ENCODE measurements at regions not wholly inside any gene's neighbourhood (a gene's known extent, or its start where the extent isn't known, plus 50 kb on each side); places are given as distances from the start of the nearest gene placed in this dataset.

DNA sequence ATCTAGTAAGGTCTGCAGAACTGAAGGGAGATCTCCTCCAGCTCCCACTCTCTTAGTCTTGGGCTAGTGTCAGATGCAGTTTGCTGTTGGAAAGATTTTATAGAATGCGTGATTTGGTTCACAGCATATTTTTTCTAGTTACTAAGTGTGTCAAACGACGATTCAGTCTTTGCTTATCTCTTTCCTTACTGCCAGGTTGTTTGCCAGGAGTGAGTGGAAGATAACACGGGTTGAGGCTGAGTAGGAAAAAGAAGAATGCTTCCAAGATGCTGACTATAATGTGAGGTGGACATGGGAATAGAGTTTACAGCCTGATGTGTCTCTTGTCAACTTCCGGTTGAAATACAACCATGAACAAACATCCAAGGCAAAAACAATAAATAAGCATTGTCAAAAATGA, 141.4 kb downstream of the GDAP2 start:
- H3K79me1 ChIP-seq (ENCODE audit: low read depth in 1 of 2, low read length in 2 of 2): no peaks in the 10 kb centered on the region
- no peak overlapping the region for H3K23ac ChIP-seq (ENCODE audit: low read depth, low read length)
- no CpG with 5 or more reads among the region's 5 CpGs for WGBS, 2 experiments (ENCODE audit: extremely low coverage in 2 of 2, insufficient read length in 1 of 2)
- H3K27ac ChIP-seq (ENCODE audit: insufficient read depth, low read length): no peak overlapping the region
- in situ Hi-C loops (cut with MboI; ENCODE audit: low sequenced_read_pairs): no loop called here
- POLR2A ChIA-PET (ENCODE audit: unreplicated experiment): interaction anchor here (0.7 kb wide), 1 partner anchor 372 kb away, joined by 3 read pairs; no protein-coding TSS in a partner anchor
- H2BK20ac ChIP-seq (ENCODE audit: low read depth, low read length): no peak overlapping the region
- TF ChIP-seq RCOR1 (IDR thresholded peaks at IDR 0.05; ENCODE audit: insufficient replicate concordance, low read length): no peak
- TF ChIP-seq RFX5 (IDR thresholded peaks at IDR 0.05; ENCODE audit: low read depth, low read length): no peak
- TF ChIP-seq SMC3 (IDR thresholded peaks at IDR 0.05; ENCODE audit: low read depth, low read length): no peak
- TF ChIP-seq CHD1 (IDR thresholded peaks at IDR 0.05; ENCODE audit: low read depth, low read length): no peak
- no peak for TF ChIP-seq NFE2L2 (IDR thresholded peaks at IDR 0.05; ENCODE audit: low read depth, low read length)
- TF ChIP-seq, protein P1, sequence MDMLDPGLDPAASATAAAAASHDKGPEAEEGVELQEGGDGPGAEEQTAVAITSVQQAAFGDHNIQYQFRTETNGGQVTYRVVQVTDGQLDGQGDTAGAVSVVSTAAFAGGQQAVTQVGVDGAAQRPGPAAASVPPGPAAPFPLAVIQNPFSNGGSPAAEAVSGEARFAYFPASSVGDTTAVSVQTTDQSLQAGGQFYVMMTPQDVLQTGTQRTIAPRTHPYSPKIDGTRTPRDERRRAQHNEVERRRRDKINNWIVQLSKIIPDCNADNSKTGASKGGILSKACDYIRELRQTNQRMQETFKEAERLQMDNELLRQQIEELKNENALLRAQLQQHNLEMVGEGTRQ (IDR thresholded peaks at IDR 0.05; ENCODE audit: low read depth, low read length): no peak
- TF ChIP-seq RAD21 (IDR thresholded peaks at IDR 0.05; ENCODE audit: low read length): no peak
- TF ChIP-seq CEBPB (IDR thresholded peaks at IDR 0.05; ENCODE audit: low read depth, low read length): no peak
- no peak for TF ChIP-seq POLR2A (IDR thresholded peaks at IDR 0.05; ENCODE audit: low read depth, low read length)
- no peak for TF ChIP-seq FOS (IDR thresholded peaks at IDR 0.05; ENCODE audit: low read depth, low read length)
- TF ChIP-seq MAFK (IDR thresholded peaks at IDR 0.05; ENCODE audit: low read depth, low read length): no peak
- TF ChIP-seq, protein P2, sequence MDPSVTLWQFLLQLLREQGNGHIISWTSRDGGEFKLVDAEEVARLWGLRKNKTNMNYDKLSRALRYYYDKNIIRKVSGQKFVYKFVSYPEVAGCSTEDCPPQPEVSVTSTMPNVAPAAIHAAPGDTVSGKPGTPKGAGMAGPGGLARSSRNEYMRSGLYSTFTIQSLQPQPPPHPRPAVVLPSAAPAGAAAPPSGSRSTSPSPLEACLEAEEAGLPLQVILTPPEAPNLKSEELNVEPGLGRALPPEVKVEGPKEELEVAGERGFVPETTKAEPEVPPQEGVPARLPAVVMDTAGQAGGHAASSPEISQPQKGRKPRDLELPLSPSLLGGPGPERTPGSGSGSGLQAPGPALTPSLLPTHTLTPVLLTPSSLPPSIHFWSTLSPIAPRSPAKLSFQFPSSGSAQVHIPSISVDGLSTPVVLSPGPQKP (IDR thresholded peaks at IDR 0.05; ENCODE audit: borderline replicate concordance, low read depth, low read length): no peak
- no peak for TF ChIP-seq MXI1 (IDR thresholded peaks at IDR 0.05; ENCODE audit: borderline replicate concordance, low read depth, low read length)
- TF ChIP-seq, protein P3, sequence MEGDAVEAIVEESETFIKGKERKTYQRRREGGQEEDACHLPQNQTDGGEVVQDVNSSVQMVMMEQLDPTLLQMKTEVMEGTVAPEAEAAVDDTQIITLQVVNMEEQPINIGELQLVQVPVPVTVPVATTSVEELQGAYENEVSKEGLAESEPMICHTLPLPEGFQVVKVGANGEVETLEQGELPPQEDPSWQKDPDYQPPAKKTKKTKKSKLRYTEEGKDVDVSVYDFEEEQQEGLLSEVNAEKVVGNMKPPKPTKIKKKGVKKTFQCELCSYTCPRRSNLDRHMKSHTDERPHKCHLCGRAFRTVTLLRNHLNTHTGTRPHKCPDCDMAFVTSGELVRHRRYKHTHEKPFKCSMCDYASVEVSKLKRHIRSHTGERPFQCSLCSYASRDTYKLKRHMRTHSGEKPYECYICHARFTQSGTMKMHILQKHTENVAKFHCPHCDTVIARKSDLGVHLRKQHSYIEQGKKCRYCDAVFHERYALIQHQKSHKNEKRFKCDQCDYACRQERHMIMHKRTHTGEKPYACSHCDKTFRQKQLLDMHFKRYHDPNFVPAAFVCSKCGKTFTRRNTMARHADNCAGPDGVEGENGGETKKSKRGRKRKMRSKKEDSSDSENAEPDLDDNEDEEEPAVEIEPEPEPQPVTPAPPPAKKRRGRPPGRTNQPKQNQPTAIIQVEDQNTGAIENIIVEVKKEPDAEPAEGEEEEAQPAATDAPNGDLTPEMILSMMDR (conservative IDR thresholded peaks at IDR 0.05; ENCODE audit: low read depth, low read length): no peak
- TF ChIP-seq BHLHE40 (IDR thresholded peaks at IDR 0.05; ENCODE audit: low read depth, low read length): no peak
- no peak for TF ChIP-seq MAZ (IDR thresholded peaks at IDR 0.05; ENCODE audit: borderline replicate concordance, low read depth, low read length)
- no peak for ATAC-seq (ENCODE audit: low read depth)
- H3K56ac ChIP-seq (ENCODE audit: extremely low read depth, insufficient read depth, low read length): no peak overlapping the region
- H2BK120ac ChIP-seq (ENCODE audit: low read depth, low read length): 0 out of 2 replicates have a peak overlapping the region, but pooled peaks have one; percentile 27
- CTCF ChIA-PET: interaction anchor here (0.6 kb wide), 1 partner anchor 18 kb away, joined by 3 read pairs; no protein-coding TSS in a partner anchor
- H2AK5ac ChIP-seq (ENCODE audit: low read depth, low read length): no peak overlapping the region
- no peak overlapping the region for H2AFZ ChIP-seq (replicated peaks; ENCODE audit: low read length, poor library complexity)
- intact Hi-C loops (cut with micrococcal nuclease): no loop called here
- H3K14ac ChIP-seq (replicated peaks; ENCODE audit: low read depth, low read length): no peak overlapping the region
- H3K18ac ChIP-seq (ENCODE audit: low read depth, low read length): no peak overlapping the region; the same call in 1 of the 2 replicates
- no peaks in the 10 kb centered on the region for H3K27me3 ChIP-seq (ENCODE audit: control insufficient read depth, insufficient read depth, low read length)
- H3K36me3 ChIP-seq (ENCODE audit: control insufficient read depth, insufficient read depth, low read length): no peaks in the 10 kb centered on the region
- no peak overlapping the region for H4K8ac ChIP-seq (ENCODE audit: low read depth in 2 of 2, low read length in 2 of 2)
- H2AK9ac ChIP-seq (replicated peaks; ENCODE audit: low read depth, low read length, poor library complexity): no peak overlapping the region
- H4K20me1 ChIP-seq (ENCODE audit: insufficient read depth, low read length): no peaks in the 10 kb centered on the region
- dilution Hi-C loops (cut with HindIII; ENCODE audit: low sequenced_read_pairs, unreplicated experiment): no loop called here
- H4K5ac ChIP-seq (ENCODE audit: low read depth, low read length): no peak overlapping the region
- no peak overlapping the region for H2BK15ac ChIP-seq (ENCODE audit: low read depth, low read length)
- H3K9me1 ChIP-seq (ENCODE audit: insufficient read depth, low read length): no peaks in the 10 kb centered on the region
- no peak overlapping the region for H3K4ac ChIP-seq (ENCODE audit: low read depth, low read length)
- no peak overlapping the region for H3K9ac ChIP-seq (ENCODE audit: low read depth, low read length)
- no peak for DNase-seq
- H3K4me3 ChIP-seq (ENCODE audit: insufficient read depth, low read depth, low read length): no peak overlapping the region
- H3K4me1 ChIP-seq (ENCODE audit: control insufficient read depth, insufficient read depth, low read length): no peaks in the 10 kb centered on the region; the same call in 1 of the 2 replicates
- H3K9me3 ChIP-seq (ENCODE audit: control insufficient read depth, insufficient read depth, low read length): no peaks in the 10 kb centered on the region
- no peak overlapping the region for H4K91ac ChIP-seq (ENCODE audit: insufficient read depth, low read depth, low read length)
- BruUV-seq (replicated peaks): no TSS peak
- H3K4me2 ChIP-seq (ENCODE audit: low read depth, low read length): peak overlapping the region; percentile 40
- H2BK5ac ChIP-seq (ENCODE audit: low read depth, low read length, poor library complexity, severe bottlenecking): no peak overlapping the region

All from IMR-90 (cell line).